ENCODE measurements at regions not wholly inside any gene's neighbourhood (a gene's known extent, or its start where the extent isn't known, plus 50 kb on each side); places are given as distances from the start of the nearest gene placed in this dataset.

DNA sequence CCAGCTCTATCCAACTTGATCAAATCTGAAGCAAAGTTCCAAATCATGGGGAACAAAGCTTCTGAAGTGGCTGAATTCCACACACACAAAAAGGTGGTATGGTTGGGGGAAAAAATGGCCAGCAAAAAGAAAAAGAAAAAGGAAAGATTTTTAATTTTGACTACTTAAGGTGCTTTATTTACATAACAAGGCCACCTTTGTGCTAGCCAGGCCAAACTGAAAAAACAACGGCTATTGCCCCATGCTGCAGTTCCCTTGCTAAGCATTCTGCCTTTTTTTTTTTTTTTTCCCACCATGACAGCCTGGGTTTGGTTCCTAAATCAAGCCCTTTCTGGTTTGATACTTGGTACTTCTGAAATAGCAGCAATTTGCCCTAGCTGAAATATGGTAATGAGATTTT, 66.5 kb upstream of the DAZL start:
- in situ Hi-C loops (cut with MboI; ENCODE audit: low sequenced_read_pairs in 4 of 4): no loop called here
- H3K4me3 ChIP-seq: no peak overlapping the region
- TF ChIP-seq, protein P1, sequence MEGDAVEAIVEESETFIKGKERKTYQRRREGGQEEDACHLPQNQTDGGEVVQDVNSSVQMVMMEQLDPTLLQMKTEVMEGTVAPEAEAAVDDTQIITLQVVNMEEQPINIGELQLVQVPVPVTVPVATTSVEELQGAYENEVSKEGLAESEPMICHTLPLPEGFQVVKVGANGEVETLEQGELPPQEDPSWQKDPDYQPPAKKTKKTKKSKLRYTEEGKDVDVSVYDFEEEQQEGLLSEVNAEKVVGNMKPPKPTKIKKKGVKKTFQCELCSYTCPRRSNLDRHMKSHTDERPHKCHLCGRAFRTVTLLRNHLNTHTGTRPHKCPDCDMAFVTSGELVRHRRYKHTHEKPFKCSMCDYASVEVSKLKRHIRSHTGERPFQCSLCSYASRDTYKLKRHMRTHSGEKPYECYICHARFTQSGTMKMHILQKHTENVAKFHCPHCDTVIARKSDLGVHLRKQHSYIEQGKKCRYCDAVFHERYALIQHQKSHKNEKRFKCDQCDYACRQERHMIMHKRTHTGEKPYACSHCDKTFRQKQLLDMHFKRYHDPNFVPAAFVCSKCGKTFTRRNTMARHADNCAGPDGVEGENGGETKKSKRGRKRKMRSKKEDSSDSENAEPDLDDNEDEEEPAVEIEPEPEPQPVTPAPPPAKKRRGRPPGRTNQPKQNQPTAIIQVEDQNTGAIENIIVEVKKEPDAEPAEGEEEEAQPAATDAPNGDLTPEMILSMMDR (IDR thresholded peaks at IDR 0.05 in 4 of 5, conservative IDR thresholded peaks at IDR 0.05 in 1 of 5): no peak
- no peak for TF ChIP-seq POLR2A (IDR thresholded peaks at IDR 0.05)
- no peak overlapping the region for H3K27ac ChIP-seq
- DNase-seq (no peak), ATAC-seq (no peak)
- intact Hi-C loops (cut with DNase I; ENCODE audit: low total_unique reads): no loop called here
- no peaks in the 10 kb centered on the region for H3K27me3 ChIP-seq
- H3K36me3 ChIP-seq: no peaks in the 10 kb centered on the region
- H3K4me1 ChIP-seq: peaks cover 0 to 10% of the 10 kb centered on the region in 2 donors
- no peaks in the 10 kb centered on the region for H3K9me3 ChIP-seq

DNA sequence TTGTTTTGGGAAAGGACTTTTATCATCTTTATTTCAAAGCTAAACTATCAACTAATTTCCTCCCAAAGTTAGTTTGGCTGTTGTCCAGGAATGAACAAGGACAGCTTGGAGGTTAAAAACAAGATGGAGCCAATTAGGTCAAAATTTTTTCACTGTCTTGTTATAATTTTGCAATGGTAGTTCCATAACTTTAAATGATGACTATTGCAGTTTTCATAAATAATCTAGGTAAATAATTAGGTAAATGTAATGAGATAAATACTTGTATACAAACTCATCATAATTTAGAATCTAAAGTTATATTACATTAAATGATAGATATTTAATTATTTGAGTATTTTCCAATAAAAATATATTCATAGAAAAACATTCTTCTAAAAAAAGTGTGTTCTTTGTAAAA, 68.3 kb upstream of the DAZL start:
- no peak for TF ChIP-seq POLR2A (IDR thresholded peaks at IDR 0.05)
- TF ChIP-seq, protein P1 (IDR thresholded peaks at IDR 0.05 in 4 of 5, conservative IDR thresholded peaks at IDR 0.05 in 1 of 5): no peak
- Histone ChIP-seq H3K4me1 (peaks cover 0 to 9% of the 10 kb centered on the region in 2 donors), H3K27me3 (no peaks in the 10 kb centered on the region), H3K27ac (no peak overlapping the region), H3K9me3 (no peaks in the 10 kb centered on the region), H3K36me3 (no peaks in the 10 kb centered on the region), H3K4me3 (no peak overlapping the region)
- no peak for ATAC-seq
- intact Hi-C loops (cut with DNase I; ENCODE audit: low total_unique reads): no loop called here
- no peak for DNase-seq
- in situ Hi-C loops (cut with MboI; ENCODE audit: low sequenced_read_pairs in 4 of 4): no loop called here

DNA sequence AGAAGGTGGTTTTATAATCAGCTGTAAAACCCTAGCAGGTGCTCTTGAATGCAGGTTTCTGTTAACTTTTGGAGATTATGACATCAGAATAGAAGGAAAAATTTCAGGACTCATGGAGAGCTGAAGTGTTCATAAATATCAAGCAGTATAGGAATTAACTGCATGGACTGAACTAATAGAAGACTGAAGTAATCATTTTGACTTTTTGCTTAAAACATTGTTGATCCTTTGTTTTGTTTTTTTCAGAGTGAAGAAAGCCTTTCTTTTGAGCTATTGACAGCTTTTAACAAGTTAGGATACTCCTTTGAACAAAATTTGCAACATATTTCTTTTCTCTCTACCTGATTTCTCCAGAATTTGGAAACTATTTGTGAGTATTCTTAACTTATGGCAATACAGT, 70.6 kb upstream of the DAZL start:
- TF ChIP-seq POLR2A (IDR thresholded peaks at IDR 0.05): no peak
- TF ChIP-seq, protein P1 (IDR thresholded peaks at IDR 0.05 in 4 of 5, conservative IDR thresholded peaks at IDR 0.05 in 1 of 5): no peak
- Histone ChIP-seq H3K4me1 (no peaks in the 10 kb centered on the region), H3K9me3 (no peaks in the 10 kb centered on the region), H3K36me3 (no peaks in the 10 kb centered on the region), H3K27me3 (no peaks in the 10 kb centered on the region), H3K4me3 (no peak overlapping the region), H3K27ac (no peak overlapping the region)
- in situ Hi-C loops (cut with MboI; ENCODE audit: low sequenced_read_pairs in 4 of 4) (no loop called here), intact Hi-C loops (cut with DNase I; ENCODE audit: low total_unique reads) (no loop called here)
- ATAC-seq (no peak), DNase-seq (no peak)

DNA sequence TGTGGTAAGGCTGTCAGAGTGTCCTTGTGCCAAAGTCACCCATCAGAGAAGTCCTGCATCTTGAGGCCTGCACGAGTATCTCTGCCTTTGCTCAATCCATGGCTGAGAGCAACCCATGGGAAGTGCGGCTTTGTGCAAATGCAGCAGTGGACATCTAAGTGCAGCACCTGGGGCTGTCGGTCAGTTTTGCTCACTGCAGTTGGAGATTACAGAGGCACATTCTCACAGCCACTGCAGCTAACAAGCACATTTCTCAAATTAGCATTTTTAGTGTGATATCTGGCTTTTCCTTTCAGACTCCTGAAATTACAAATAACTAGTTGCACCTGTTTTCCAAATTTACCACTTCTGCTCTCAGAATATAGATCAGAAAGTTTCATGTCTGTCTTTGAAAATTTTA, 81.5 kb upstream of the DAZL start:
- H3K4me3 ChIP-seq: no peak overlapping the region
- no peak for DNase-seq
- intact Hi-C loops (cut with DNase I; ENCODE audit: low total_unique reads): no loop called here
- no peak for ATAC-seq
- H3K27me3 ChIP-seq: no peaks in the 10 kb centered on the region
- H3K36me3 ChIP-seq: no peaks in the 10 kb centered on the region
- no peaks in the 10 kb centered on the region for H3K4me1 ChIP-seq
- TF ChIP-seq, protein P1 (IDR thresholded peaks at IDR 0.05 in 4 of 5, conservative IDR thresholded peaks at IDR 0.05 in 1 of 5): no peak
- H3K9me3 ChIP-seq: no peaks in the 10 kb centered on the region
- H3K27ac ChIP-seq: no peak overlapping the region
- in situ Hi-C loops (cut with MboI; ENCODE audit: low sequenced_read_pairs in 4 of 4): no loop called here

DNA sequence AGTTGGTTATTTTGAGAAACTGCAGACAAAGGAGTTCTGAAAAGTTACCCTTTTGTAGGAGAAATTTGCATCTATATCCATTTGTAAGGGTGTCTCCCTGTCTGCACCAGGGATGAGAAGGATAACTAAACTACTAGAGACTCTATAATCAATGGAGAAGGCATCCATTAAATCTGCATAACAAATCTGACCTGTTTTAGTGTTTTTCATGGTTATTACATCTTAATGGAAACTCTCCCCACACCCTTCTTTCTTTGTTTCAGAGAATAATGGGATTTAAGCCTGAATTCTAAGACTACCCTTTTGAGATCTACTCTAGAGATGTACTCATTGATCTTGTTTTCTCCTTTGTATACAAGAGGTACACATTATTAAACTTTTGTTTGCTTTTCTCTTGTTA, 82.0 kb upstream of the DAZL start:
- Histone ChIP-seq H3K9me3 (no peaks in the 10 kb centered on the region), H3K4me3 (no peak overlapping the region), H3K4me1 (no peaks in the 10 kb centered on the region), H3K27ac (no peak overlapping the region), H3K27me3 (no peaks in the 10 kb centered on the region), H3K36me3 (no peaks in the 10 kb centered on the region)
- intact Hi-C loops (cut with DNase I; ENCODE audit: low total_unique reads) (no loop called here), in situ Hi-C loops (cut with MboI; ENCODE audit: low sequenced_read_pairs in 4 of 4) (no loop called here)
- TF ChIP-seq, protein P1 (IDR thresholded peaks at IDR 0.05 in 4 of 5, conservative IDR thresholded peaks at IDR 0.05 in 1 of 5): no peak
- TF ChIP-seq POLR2A (IDR thresholded peaks at IDR 0.05): no peak
- ATAC-seq: no peak
- no peak for DNase-seq
